ENCODE measurements at regions not wholly inside any gene's neighbourhood (a gene's known extent, or its start where the extent isn't known, plus 50 kb on each side); places are given as distances from the start of the nearest gene placed in this dataset.

- no peak for TF ChIP-seq CTCF (IDR thresholded peaks at IDR 0.05; ENCODE audit: low read depth, low read length, poor library complexity, severe bottlenecking)
- TF ChIP-seq EZH2phosphoT487 (IDR thresholded peaks at IDR 0.05; ENCODE audit: borderline replicate concordance, low read length) = no peak
- no peaks in the 10 kb centered on the region for H3K79me2 ChIP-seq (ENCODE audit: control insufficient read depth, low read length)
- H3K9me3 ChIP-seq (ENCODE audit: control insufficient read depth, insufficient read depth, low read length) = no peaks in the 10 kb centered on the region
- peaks cover 3% of the 10 kb centered on the region; the same call in 1 of the 2 replicates for H3K4me1 ChIP-seq (ENCODE audit: control insufficient read depth, low read length)
- no peaks in the 10 kb centered on the region for H3F3A ChIP-seq (ENCODE audit: control insufficient read depth, insufficient read depth)
- H3K27me3 ChIP-seq (ENCODE audit: control insufficient read depth, low read length) = no peaks in the 10 kb centered on the region
- H4K20me1 ChIP-seq (ENCODE audit: control insufficient read depth, insufficient read depth, low read depth, low read length) = no peaks in the 10 kb centered on the region
- H3K36me3 ChIP-seq (ENCODE audit: control insufficient read depth, low read length) = no peaks in the 10 kb centered on the region
- H3K27ac ChIP-seq (ENCODE audit: low read depth, low read length) = no peak overlapping the region
- H3K9me2 ChIP-seq (replicated peaks; ENCODE audit: control insufficient read depth, low read length) = no peaks in the 10 kb centered on the region
- no peak overlapping the region for H3K4me2 ChIP-seq (ENCODE audit: low read length)
- no peak overlapping the region for H3K4me3 ChIP-seq (ENCODE audit: low read length)
Measured at GRCh38 chr10:4079803-4080202, 294.8 kb upstream of the KLF6 start.

DNA sequence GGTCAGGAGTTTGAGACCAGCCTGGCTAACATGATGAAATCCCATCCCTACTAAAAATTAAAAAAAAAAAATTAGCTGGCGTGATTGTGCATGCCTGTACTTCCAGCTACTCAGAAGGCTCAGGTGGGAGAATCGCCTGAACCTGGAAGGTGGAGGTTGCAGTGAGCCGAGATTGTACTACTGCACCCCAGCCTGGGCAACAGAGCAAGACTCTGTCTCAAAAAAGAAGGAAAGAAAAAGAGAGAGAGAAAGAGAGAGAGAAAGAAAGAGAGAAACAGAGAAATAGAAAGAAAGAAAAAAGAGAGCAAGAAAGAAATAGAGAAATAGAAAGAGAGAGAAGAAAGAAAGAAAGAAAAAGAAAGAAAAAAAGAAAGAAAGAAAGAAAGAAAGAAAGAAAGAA, 292.8 kb upstream of the KLF6 start:
- H4K20me1 ChIP-seq (ENCODE audit: control insufficient read depth, insufficient read depth, low read depth, low read length) = no peaks in the 10 kb centered on the region

GRCh38 chr10:4076983-4077382, 292.0 kb upstream of the KLF6 start:
- H3K4me3 ChIP-seq (ENCODE audit: low read length) = no peak overlapping the region
- H3K79me2 ChIP-seq (ENCODE audit: control insufficient read depth, low read length) = no peaks in the 10 kb centered on the region
- no peaks in the 10 kb centered on the region for H3F3A ChIP-seq (ENCODE audit: control insufficient read depth, insufficient read depth)
- no peak overlapping the region for H3K4me2 ChIP-seq (ENCODE audit: low read length)
- no peaks in the 10 kb centered on the region for H3K9me3 ChIP-seq (ENCODE audit: control insufficient read depth, insufficient read depth, low read length)
- peaks cover 3% of the 10 kb centered on the region; the same call in 1 of the 2 replicates for H3K4me1 ChIP-seq (ENCODE audit: control insufficient read depth, low read length)
- H3K27me3 ChIP-seq (ENCODE audit: control insufficient read depth, low read length) = no peaks in the 10 kb centered on the region
- no peak overlapping the region for H3K27ac ChIP-seq (ENCODE audit: low read depth, low read length)
- H4K20me1 ChIP-seq (ENCODE audit: control insufficient read depth, insufficient read depth, low read depth, low read length) = no peaks in the 10 kb centered on the region
- TF ChIP-seq CTCF (IDR thresholded peaks at IDR 0.05; ENCODE audit: low read depth, low read length, poor library complexity, severe bottlenecking) = no peak
- no peak for TF ChIP-seq EZH2phosphoT487 (IDR thresholded peaks at IDR 0.05; ENCODE audit: borderline replicate concordance, low read length)
- no peaks in the 10 kb centered on the region for H3K36me3 ChIP-seq (ENCODE audit: control insufficient read depth, low read length)
- H3K9me2 ChIP-seq (replicated peaks; ENCODE audit: control insufficient read depth, low read length) = no peaks in the 10 kb centered on the region

More for the DNA sequence above, 292.8 kb upstream of the KLF6 start:
- Histone ChIP-seq H3F3A (ENCODE audit: control insufficient read depth, insufficient read depth) (no peaks in the 10 kb centered on the region), H3K27ac (ENCODE audit: low read depth, low read length) (no peak overlapping the region), H3K4me2 (ENCODE audit: low read length) (no peak overlapping the region), H3K36me3 (ENCODE audit: control insufficient read depth, low read length) (no peaks in the 10 kb centered on the region), H3K9me2 (replicated peaks; ENCODE audit: control insufficient read depth, low read length) (no peaks in the 10 kb centered on the region), H3K4me3 (ENCODE audit: low read length) (no peak overlapping the region), H3K27me3 (ENCODE audit: control insufficient read depth, low read length) (no peaks in the 10 kb centered on the region), H3K4me1 (ENCODE audit: control insufficient read depth, low read length) (peaks cover 3% of the 10 kb centered on the region; the same call in 1 of the 2 replicates), H3K79me2 (ENCODE audit: control insufficient read depth, low read length) (no peaks in the 10 kb centered on the region), H3K9me3 (ENCODE audit: control insufficient read depth, insufficient read depth, low read length) (no peaks in the 10 kb centered on the region)
- no peak for TF ChIP-seq EZH2phosphoT487 (IDR thresholded peaks at IDR 0.05; ENCODE audit: borderline replicate concordance, low read length)

GRCh38 chr10:4075443-4075842, 290.4 kb upstream of the KLF6 start:
- H3K36me3 ChIP-seq (ENCODE audit: control insufficient read depth, low read length) = no peaks in the 10 kb centered on the region
- TF ChIP-seq CTCF (IDR thresholded peaks at IDR 0.05; ENCODE audit: low read depth, low read length, poor library complexity, severe bottlenecking) (no peak), EZH2phosphoT487 (IDR thresholded peaks at IDR 0.05; ENCODE audit: borderline replicate concordance, low read length) (no peak)

More at GRCh38 chr10:4075443-4075842, 290.4 kb upstream of the KLF6 start:
- no peaks in the 10 kb centered on the region for H3K27me3 ChIP-seq (ENCODE audit: control insufficient read depth, low read length)
- no peaks in the 10 kb centered on the region for H3K79me2 ChIP-seq (ENCODE audit: control insufficient read depth, low read length)
- no peak overlapping the region for H3K4me2 ChIP-seq (ENCODE audit: low read length)
- peaks cover 3% of the 10 kb centered on the region; the same call in 1 of the 2 replicates for H3K4me1 ChIP-seq (ENCODE audit: control insufficient read depth, low read length)
- no peaks in the 10 kb centered on the region for H3K9me3 ChIP-seq (ENCODE audit: control insufficient read depth, insufficient read depth, low read length)
- no peaks in the 10 kb centered on the region for H3F3A ChIP-seq (ENCODE audit: control insufficient read depth, insufficient read depth)
- no peak overlapping the region for H3K27ac ChIP-seq (ENCODE audit: low read depth, low read length)
- no peaks in the 10 kb centered on the region for H4K20me1 ChIP-seq (ENCODE audit: control insufficient read depth, insufficient read depth, low read depth, low read length)
- H3K4me3 ChIP-seq (ENCODE audit: low read length) = no peak overlapping the region
- no peaks in the 10 kb centered on the region for H3K9me2 ChIP-seq (replicated peaks; ENCODE audit: control insufficient read depth, low read length)
